NT2/D1 (cell line): ENCODE measurements at regions not wholly inside any gene's neighbourhood (a gene's known extent, or its start where the extent isn't known, plus 50 kb on each side); places are given as distances from the start of the nearest gene placed in this dataset.
"Not testable (repeated sequence)": the region's sequence is repeated elsewhere in the genome, so short reads cannot be mapped to it uniquely, and the experiment has no call there.

ENCODE experiments used
- DNase-seq: peaks from one replicate; pipeline ENCODE4 v3.0.0-alpha.2; 2011; ENCODE audit warnings: low read depth, low spot score
- H3K27me3 ChIP-seq: 2 replicates; pipeline ENCODE4 v1.6.0; 2011; ENCODE audit warnings: mild to moderate bottlenecking; ENCODE audit not compliant: insufficient read length, insufficient read depth
- H3K36me3 ChIP-seq: 2 replicates; pipeline ENCODE4 v1.6.1; 2011; ENCODE audit warnings: mild to moderate bottlenecking, low read length, mixed read lengths; ENCODE audit not compliant: insufficient read depth, insufficient read length
- H3K4me1 ChIP-seq: 2 replicates; pipeline ENCODE4 v1.5.1; 2011; ENCODE audit not compliant: insufficient read depth, insufficient read length
- H3K4me3 ChIP-seq: 2 replicates; pipeline ENCODE4 v1.5.1; 2011; ENCODE audit warnings: low read depth; ENCODE audit not compliant: insufficient read length
- H3K9ac ChIP-seq: 2 replicates; pipeline ENCODE4 v1.6.0; 2011; ENCODE audit warnings: low read depth; ENCODE audit not compliant: insufficient read length
- H3K9me3 ChIP-seq: 2 replicates; pipeline ENCODE4 v1.5.1; 2011; ENCODE audit warnings: mild to moderate bottlenecking, low read length; ENCODE audit not compliant: insufficient read depth

DNA sequence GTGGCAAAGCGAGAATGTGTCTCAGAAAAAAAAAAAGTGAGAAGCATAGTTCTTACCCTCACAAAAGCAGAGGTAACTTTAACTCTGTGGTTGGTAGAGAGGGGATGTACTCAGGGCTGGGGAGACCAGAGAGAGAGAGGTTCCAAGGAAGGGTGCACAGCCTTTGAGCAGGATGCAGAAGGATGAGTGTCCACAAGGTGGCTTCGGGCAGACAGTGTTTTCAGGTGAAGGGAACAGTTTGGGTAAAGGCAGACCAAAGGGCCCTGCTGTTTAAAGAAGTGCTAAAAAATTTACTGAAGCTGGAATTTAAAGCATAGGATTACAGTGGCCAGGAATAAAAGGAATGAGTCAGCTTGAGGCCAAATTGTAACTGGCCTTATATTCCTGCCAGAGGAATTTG, 2240.6 kb downstream of the EPHA3 start:
- not testable (repeated sequence) for H3K4me1 ChIP-seq, H3K27me3 ChIP-seq, H3K36me3 ChIP-seq, H3K9ac ChIP-seq, H3K4me3 ChIP-seq
- peaks cover 11% of the 10 kb centered on the region; the same call in 1 of the 2 replicates for H3K9me3 ChIP-seq
- DNase-seq, result peak; percentile 11

DNA sequence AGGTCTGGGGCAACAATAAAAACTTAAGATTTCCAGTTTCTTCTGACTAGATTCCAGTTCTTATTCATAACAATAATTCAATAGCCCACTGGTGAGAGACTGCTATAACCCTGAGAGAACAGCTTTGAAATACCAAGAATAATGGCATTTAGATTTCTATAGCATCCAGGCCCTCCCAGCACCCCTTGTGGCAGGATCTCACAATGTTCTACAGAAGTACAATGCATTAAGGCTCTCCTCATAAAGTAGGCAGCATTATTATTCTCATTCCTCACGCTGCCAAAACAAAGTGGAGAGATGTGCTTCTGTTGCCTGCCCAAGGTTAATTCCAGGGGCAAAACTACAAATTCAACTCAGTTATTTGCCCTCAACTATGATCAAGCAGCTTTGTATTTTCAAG, 2241.7 kb downstream of the EPHA3 start:
- not testable (repeated sequence) for H3K36me3 ChIP-seq, DNase-seq

DNA sequence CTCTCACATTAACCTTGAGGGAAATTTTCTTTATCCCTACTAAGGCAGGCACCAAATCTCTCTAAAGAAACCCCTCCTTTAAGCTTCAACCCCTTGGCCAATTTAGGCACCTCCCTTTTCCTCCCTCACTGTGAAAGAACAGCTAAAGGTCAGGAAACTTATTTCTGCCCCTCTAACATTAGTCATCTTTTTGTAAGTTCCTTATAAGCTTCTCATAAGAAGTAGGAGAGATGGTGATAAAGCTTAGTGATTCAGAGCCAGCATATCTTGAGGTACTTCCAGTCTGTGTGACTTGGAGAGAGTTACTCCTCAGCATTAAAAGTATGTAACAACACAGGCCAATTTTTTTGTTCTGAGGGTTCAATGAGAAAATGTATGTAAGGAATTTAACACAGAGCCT, 2244.7 kb downstream of the EPHA3 start:
- H3K4me1 ChIP-seq, DNase-seq, H3K4me3 ChIP-seq, H3K9me3 ChIP-seq, H3K9ac ChIP-seq, H3K27me3 ChIP-seq, H3K36me3 ChIP-seq: not testable (repeated sequence)

More for the DNA sequence above, 2241.7 kb downstream of the EPHA3 start:
- H3K4me1 ChIP-seq, H3K27me3 ChIP-seq, H3K9ac ChIP-seq, H3K4me3 ChIP-seq, H3K9me3 ChIP-seq: not testable (repeated sequence)

DNA sequence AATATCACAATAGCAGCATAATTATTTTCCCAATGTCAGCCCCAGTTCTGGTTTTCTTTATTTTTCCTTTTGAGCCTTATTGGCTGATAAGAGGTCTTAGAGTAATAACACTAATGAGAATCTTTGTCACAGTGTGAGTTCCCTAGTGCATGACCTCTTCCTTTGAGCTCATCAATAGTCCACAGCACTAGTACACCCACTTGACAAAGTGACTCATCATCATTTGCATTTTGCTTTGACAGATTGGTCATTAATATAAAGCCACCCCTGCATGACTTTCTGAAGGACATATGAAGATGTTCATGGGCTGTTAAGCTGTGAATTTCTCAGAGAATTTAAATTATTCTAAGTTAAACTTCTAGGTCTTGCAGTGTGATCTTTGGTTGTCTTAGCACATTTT, 2251.9 kb downstream of the EPHA3 start:
- H3K36me3 ChIP-seq, H3K4me3 ChIP-seq, H3K27me3 ChIP-seq, H3K9ac ChIP-seq, H3K4me1 ChIP-seq, DNase-seq, H3K9me3 ChIP-seq: not testable (repeated sequence)

DNA sequence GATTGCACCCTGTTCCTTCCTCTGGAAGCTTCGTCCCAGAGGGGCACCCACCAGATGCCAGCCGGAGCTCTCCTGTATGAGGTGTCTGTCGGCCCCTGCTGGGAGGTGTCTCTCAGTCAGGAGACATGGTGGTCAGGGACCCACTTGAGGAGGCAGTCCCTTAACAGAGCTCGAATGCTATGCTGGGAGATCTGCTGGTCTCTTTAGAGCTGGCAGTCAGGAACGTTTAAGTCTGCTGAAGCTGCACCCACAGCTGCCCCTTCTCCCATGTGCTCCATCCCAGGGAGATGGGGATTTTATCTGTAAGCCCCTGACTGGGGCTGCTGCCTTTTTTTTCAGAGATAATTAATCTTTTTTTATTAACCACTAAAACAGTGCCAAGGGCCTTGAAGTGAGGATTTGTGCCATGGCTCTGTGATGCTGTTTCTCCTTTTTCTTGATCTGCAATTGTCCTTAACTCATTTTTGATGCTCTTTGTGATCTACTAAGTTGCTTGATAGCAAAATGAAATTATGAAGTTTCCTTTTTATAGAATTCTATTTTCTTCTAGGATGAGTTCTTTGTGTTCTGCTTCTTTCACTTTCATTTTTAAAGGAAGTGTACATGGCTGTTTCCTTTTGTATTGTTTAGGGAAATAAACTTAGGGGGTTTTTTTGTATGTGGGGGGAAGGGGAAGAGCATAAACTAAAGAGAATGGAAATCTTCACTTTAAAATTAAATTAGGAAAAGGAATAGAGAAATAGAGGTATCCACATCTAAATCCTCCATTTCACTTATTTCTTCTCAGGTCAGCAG, 2275.9 kb downstream of the EPHA3 start:
- H3K27me3 ChIP-seq, H3K36me3 ChIP-seq, DNase-seq, H3K4me1 ChIP-seq, H3K9me3 ChIP-seq, H3K4me3 ChIP-seq, H3K9ac ChIP-seq: not testable (repeated sequence)

DNA sequence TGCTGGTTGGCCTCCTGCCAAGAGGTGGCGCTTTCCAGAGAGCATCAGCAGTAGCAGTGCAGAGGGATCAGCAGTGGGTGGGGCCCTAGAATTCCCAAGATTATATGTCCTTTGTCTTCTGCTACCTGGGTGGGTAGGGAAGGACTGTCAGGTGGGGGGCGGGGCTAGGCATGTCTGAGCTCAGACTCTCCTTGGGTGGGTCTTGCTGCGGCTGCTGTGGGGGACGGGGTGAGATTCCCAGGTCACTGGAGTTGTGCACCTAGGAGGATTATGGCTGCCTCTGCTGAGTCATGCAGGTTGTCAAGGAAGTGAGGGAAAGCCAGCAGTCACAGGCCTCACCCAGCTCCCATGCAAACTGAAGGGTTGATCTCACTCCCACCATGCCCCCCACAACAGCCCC, 2296.5 kb downstream of the EPHA3 start:
- H3K4me1 ChIP-seq, result not testable (repeated sequence)

DNA sequence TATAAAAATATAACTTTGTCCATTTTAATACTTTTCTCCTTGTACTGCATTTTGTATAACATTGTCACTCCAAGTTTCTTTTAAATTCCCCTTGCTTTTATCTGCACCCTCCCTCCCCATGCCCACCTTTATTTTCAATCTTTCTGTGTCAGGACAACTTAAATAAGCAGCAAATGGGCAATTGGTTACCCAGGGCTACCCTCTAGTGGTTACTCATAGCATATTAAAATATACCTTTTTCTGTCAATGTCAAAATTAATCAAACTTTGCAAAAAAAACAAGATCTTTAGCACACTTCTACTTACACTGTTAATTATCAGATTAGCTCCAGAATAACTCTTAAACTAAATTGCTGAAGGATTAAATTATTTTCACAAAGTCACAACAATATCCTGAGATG, 2334.6 kb downstream of the EPHA3 start:
- H3K4me3 ChIP-seq, H3K9ac ChIP-seq, H3K9me3 ChIP-seq, H3K27me3 ChIP-seq, H3K36me3 ChIP-seq, DNase-seq, H3K4me1 ChIP-seq: not testable (repeated sequence)

More for the DNA sequence above, 2296.5 kb downstream of the EPHA3 start:
- H3K27me3 ChIP-seq, H3K9me3 ChIP-seq, DNase-seq, H3K36me3 ChIP-seq, H3K9ac ChIP-seq, H3K4me3 ChIP-seq: not testable (repeated sequence)

DNA sequence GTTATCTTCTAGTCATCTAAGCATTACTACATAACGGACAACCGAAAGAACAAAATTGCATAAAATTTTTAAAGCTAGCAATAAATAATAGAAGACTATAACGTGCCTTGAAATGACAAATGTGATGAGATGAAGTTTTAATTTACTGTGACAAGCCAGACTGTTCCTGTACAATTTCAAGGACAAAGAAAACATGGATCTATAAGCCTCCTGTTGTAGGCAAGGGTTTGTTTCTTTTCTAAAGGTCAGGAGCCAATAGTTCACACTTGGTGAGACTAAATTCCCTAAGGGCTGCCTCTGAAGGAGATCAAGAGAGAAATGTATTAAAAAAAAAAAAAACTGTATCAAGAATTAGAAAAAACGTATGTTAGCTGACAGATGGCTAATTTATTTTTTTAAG, 2335.1 kb downstream of the EPHA3 start:
- not testable (repeated sequence) for H3K27me3 ChIP-seq, H3K4me3 ChIP-seq, H3K4me1 ChIP-seq, H3K9me3 ChIP-seq, DNase-seq, H3K9ac ChIP-seq, H3K36me3 ChIP-seq

DNA sequence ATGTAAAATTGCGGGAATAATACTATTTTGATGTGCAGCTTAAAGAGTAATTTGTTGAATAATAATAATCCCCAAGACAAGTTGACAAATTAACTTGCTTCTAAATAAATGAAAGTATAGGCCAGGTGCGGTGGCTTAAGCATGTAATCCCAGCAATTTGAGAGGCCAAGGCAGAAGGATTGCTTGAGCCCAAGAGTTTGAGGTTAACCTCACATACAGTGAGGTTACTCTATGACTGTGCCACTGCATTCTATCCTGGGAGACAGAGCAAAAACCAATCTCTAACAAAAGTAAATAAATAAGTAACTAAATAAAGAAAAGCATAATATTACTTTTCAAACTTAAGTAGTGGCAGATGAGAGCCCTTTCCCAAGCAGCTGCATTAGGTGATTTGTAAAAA, 2341.0 kb downstream of the EPHA3 start:
- H3K36me3 ChIP-seq, H3K9me3 ChIP-seq, H3K4me3 ChIP-seq, H3K9ac ChIP-seq, H3K27me3 ChIP-seq, DNase-seq, H3K4me1 ChIP-seq: not testable (repeated sequence)

DNA sequence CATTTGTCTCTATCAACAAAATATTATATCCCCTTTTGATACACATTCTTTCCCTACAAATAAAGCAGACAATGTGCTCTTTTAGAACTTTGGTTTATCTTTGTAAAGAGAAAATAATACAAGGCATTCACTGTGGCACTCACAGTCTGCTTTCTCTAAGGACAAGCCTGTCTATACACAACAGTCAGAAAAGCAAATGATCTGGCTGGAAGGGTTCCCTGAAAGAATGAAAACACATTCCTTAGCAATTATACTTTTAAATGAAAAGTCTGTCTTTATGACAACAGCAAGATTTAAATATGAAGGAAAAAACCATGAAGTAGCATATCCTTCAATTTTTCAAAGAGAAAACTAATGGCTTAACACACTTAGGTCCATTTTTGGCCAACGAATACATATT, 2359.1 kb downstream of the EPHA3 start:
- H3K4me1 ChIP-seq, H3K27me3 ChIP-seq, DNase-seq, H3K9me3 ChIP-seq, H3K4me3 ChIP-seq, H3K36me3 ChIP-seq, H3K9ac ChIP-seq: not testable (repeated sequence)

DNA sequence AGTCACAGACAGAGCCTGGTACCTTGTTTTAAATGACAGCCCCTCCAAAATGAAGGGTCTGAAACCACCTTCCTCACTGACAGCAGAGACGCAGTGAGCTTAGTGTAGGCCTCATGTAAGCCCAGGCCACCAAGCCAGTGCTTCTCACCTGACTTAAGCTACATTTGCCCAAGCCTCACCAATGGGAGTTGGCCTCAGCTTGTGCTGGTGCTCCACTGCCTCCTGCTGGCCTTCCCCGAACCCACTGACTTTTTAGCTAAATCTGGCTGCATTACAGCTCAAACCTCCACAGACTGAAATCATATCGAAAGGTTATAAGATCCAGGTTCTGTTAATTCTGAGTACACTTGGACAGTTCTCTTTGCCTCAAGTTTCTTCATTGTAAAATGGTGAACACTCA, 2361.8 kb downstream of the EPHA3 start:
- H3K4me1 ChIP-seq, H3K27me3 ChIP-seq, DNase-seq, H3K9me3 ChIP-seq, H3K36me3 ChIP-seq, H3K9ac ChIP-seq, H3K4me3 ChIP-seq: not testable (repeated sequence)

DNA sequence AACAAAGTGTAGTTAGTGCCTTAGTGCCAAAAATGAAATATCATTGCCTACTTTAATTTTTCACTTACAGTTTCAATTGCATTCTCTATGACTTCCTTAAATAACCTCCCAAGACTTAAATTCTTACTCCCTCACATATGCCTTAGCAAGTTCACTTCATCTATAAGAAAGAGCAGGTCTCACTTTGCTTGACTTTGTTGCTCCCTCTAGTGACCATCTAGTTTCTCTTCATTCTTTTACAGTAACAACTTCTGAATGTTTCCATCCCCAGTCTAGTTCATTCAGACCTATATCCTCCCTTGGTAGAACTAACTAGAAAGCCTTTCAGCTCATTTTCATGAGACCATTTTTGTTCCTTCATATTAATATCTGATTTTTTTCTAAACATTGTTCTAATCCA, 2377.6 kb downstream of the EPHA3 start:
- not testable (repeated sequence) for H3K27me3 ChIP-seq, DNase-seq, H3K4me3 ChIP-seq

More for the DNA sequence above, 2377.6 kb downstream of the EPHA3 start:
- H3K9ac ChIP-seq, H3K4me1 ChIP-seq, H3K9me3 ChIP-seq, H3K36me3 ChIP-seq: not testable (repeated sequence)
